GDM1 (cell line): ENCODE measurements at regions not wholly inside any gene's neighbourhood (a gene's known extent, or its start where the extent isn't known, plus 50 kb on each side); places are given as distances from the start of the nearest gene placed in this dataset.
"Not testable (repeated sequence)": the region's sequence is repeated elsewhere in the genome, so short reads cannot be mapped to it uniquely, and the experiment has no call there.

Experiments
- DNase-seq: peaks from one replicate; lab custom pipeline; 2025; lab: John Stamatoyannopoulos, UW

DNA sequence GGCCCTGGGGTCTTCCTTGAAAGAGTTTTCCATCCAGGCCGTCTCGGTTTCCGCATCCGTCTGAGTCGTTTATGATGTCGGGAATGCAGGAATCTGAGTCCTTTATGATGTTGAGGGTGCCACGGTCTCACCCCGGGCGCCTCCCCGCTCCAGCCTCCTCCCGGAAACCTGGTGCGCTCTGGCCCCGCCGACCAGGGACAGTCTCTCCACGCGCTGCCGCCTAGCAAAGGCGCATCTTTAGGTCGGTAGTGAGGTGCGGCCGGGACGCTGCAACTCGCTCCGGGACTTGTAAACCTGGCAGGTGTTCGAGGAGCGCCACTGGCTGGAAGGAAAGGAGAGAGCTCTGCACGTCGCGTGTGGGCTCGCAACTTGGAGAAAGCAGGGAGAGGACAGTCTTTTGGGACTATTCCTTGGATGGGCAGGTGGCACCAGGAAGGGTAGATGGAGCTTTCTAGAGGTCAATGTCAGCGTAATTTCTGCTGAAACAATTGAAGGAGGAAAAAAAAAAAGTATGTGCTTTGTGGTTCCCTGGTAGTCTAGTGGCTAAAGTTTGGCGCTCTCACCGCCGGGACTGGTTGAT, 132.0 kb downstream of the FAM72B start:
- DNase-seq, result not testable (repeated sequence)

DNA sequence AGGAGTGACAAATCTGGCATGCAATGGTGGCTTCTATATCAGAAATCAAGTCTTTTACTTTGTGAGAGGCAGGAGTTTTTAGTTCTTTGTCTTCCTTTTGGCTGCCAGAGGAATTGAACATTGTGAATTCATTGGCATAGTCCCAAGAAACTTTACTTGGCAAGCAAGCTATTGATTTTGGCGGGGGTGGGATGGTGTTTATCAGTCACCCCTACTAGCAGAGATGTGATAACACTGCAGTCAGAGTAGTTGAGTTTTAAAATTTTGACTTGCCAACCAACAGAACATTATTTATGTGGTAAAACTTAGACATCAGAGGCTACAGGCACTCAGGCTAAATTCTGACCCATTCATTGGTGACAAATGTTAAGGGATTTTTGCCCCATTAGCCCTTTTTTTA, 129.2 kb downstream of the FAM72B start:
- DNase-seq, result not testable (repeated sequence)

DNA sequence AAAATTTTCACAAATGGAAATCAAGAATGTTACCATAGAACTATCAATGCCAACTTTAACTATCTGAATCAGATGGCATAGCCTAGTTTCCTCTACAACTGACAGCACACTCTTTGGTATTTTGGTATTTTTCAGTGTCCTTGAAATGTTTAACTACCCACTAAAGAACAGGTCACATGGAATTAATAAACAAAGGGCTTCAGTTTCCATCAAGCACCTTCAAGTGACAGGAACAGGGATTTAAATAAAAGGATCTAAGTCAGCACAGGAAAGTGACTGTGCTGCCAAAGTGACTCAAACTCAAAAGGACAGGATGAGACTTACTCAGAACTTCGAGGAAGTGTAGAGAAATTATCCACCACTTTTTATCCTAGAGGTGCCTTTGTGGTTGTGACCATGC, 117.2 kb downstream of the FAM72B start:
- DNase-seq, result not testable (repeated sequence)

DNA sequence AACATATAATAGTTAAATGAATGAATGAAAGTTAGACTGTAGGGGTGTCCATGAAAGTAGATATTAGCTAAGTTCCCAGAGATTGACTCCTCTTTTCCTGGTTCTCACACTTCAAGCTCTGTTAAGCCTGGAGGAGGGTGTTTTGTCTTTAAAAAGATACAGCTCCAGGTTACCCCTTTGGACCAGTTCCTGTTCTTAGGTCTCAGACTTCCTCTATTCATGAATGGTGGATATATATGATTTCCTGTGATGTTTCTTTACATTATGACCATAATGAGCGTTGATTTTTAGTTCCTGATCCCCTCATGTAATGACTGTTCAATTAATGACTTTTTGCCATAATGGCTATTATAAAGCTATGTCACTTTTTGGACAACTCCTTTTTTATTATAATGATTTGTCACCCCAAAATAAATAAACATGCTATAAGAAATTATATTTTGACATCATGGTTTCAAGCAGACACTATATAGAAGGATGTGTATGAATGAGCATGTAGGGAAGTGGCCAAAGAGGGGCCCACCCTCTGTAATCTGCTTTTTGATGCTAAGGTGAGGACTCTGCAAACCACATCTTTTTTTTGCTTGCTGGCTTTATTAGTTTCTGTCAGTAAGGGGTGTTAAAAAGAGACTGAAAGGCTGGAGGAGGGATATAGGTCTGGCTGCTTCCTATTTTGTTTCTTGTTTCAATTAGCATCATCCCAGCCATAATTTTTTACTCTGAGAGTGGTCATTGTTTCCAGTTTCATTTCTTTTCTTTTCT, 115.2 kb downstream of the FAM72B start:
- not testable (repeated sequence) for DNase-seq

DNA sequence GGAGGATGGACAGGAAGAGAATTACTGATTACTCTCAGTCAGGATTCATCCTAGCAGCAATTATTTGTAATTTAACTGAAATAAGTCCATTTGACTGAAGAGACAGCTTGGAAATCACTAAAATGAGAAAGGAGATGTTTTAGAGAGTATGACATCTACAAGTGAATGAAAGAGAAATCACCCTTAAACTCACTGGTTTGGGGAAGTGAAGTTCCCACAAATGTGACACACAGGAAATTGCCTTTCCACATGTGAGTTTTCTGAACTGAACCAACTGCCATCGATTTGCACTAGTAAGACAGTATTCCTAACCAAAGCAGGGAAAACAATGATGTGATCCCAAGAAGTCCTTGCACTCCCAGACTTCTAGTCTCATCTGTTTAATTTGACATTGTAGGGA, 110.3 kb downstream of the FAM72B start:
- DNase-seq, result not testable (repeated sequence)

DNA sequence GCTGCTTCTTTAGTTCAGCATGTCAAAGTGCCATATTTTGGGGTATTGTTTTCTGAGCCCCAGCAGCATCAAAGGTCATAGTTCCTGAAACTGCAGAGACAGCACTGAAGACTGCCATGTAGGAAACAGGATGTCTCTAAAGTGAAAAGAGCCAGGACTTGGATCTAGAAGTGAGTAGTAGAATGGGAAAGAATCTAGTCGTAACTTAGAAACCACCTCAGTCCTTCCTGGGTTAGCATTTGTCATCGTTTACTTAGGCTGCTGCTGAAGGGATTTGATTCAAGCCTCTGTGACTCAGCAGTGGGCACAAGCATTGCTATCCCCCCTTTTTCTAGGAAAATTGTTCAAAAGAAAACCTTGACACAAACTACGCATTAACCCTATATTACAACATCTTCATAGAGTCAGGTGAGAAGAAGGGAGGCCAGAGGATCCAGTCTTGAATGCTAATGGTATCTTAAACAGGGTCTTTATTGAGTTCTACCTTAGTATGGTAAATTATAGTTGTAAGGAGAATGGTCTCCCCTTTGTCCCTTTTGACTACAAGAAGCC, 108.8 kb downstream of the FAM72B start:
- not testable (repeated sequence) for DNase-seq

DNA sequence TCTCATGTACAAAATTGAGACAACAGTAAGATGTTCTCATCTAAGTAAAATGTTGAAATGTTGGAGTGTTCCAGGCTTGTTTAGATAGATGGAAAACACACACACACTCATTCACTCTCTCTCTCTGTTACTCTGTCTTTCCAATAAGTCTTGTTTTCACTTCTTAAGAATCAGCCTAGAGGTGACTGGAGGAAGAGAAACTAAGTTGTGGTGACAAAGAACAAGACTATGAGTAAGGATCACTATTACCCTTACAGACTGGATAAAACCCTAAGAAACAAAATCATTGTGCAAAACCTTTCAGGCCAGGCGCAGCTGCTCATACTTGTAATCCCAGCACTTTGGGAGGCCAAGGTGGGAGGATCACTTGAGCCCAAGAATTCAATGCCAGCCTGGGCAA, 107.5 kb downstream of the FAM72B start:
- DNase-seq, result not testable (repeated sequence)

DNA sequence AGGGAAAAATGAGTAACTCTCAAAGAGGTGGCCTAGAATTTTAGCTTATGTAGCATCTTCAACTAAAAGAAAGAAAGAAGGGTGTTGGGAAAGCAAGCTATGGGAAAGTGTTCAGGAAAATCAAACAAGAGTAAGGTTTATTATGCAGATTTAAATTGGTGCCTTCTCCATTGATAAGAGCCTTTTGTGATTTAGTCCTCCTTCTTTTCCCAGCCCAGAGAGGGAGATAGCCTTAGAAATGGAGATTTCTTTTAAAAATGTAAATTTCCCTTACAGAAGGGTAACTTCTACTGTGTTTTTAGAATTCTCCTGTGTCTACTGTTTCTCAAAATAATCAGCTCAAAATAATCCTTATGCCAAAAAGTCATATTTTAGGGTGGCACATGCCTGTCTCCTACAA, 104.5 kb downstream of the FAM72B start:
- DNase-seq, result not testable (repeated sequence)

DNA sequence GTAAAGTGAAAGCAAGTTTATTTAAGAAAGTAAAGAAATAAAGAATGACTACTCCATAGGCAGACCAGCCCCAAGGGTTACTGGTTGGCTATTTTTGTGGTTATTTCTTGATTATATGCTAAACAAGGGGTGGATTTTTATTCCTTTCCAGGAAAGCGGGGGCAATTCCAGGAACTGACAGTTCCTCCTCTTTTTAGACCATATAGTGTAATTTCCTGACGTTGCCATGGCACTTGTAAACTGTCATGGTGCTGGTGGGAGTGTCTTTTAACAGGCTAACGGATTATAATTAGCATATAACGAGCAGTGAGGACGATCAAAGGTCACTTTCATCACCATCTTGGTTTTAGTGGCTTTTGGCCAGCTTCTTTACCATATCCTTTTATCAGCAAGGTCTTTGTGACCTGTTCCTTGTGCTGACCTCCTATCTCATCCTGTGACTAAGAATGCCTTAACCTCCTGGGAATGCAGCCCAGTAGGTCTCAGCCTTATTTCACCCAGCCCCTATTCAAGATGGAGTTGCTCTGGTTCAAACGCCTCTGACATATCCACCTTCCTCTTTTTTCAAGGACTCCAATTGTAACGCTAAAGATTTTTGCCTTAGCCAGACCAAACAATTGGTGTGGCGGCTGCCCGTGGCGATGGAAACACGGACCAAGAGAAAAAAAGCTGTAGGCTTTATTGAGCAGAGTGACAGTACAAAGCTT, 103.8 kb downstream of the FAM72B start:
- DNase-seq, result not testable (repeated sequence)

DNA sequence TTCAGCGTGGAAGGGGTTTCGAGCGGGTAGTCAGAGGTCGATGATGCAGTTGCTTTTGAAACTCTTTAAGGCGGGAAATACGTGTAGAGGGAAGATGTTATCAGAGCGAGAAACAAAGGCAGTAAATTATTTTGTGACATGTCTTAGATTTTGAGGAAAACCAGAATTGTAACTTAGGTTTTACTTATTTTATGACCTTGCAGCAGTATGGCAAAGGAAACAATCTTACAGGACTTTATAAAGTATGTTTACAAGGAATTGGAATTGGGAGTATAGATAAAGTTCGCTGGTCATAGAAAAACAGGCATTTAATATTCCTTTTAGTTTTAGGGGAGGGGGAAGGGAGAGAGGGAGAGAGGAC, 103.3 kb downstream of the FAM72B start:
- not testable (repeated sequence) for DNase-seq

DNA sequence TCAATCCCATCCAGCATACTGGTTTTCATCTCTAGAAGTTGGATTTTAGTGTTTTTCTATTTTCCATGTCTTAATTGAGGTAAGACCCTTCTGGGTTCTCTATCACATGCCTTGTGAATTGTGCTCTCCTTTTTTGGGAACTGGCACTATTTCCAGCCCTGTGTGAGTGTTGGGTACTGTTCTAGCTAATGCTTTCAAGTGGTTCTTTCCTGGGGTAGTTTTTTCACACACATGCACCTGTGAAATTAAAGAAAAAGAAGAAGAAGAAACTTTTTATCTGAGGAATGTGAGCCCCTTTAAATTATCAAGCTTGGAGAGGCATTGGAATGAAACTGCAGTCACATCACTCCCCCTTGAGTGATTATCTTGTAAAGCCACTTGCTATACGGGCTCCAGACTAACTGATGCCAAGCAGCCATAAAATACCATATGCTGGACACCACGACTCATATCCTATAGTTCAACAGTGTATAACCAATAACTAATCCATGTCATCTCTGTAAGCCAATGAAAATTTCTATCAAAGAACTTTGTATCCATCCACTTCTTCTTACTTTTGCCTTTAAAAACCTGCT, 102.4 kb downstream of the FAM72B start:
- DNase-seq, result not testable (repeated sequence)

DNA sequence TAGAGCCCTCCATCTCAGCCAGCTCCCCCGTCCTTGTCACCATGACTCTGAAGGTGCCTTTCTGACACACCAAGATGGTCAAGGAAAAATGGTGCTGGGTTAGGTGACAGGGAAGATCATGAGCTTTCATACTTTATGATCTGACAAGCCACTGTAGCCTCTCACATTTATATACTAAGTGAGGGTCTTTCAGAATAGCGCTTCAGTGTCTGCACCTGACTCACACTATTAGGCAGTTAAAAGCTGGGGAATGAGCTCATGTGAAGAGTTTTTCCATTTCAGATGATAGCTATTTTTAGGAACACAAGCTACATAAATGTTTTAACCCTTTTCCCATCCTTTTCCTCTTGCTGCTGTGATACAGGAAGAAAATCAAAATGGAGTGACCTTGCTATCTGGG, 101.1 kb downstream of the FAM72B start:
- not testable (repeated sequence) for DNase-seq

DNA sequence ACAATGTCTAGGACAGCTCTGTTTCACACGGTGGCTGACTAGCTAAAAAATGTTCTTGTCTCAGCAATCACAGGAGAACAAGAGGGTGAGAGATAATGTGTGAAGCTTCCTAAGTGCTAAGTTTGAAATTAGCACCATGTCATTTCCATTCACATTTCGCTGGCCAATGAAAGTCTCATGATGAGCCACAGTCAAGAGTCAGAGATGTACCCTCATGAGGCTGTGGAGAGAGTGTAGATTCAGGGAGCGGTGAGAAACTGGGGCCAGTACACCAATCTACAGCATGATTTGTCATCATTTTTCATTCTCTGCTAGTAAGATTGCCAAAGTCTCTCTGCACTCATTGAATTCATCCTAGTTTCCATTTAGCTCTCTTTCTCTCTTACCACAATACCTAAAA, 97.9 kb downstream of the FAM72B start:
- not testable (repeated sequence) for DNase-seq

DNA sequence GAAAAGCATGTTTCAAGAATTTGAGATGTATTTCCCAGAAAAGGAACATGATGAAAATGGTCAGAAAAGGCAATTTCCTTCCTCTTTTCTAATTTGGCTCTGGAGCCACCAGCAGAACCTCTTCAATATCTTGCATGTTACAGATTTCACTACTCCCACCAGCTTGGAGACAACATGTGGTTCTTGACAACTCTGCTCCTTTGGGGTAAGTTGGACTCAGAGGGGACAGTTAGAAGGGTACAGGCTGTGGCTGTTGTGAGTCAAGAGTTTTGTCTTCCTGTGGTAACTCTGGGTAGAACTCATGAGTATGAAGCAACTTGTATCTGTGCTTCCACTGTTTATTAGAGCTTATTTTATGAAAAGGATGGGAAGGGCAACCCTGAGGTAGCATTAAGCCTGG, 96.9 kb downstream of the FAM72B start:
- peak; percentile 6 for DNase-seq

DNA sequence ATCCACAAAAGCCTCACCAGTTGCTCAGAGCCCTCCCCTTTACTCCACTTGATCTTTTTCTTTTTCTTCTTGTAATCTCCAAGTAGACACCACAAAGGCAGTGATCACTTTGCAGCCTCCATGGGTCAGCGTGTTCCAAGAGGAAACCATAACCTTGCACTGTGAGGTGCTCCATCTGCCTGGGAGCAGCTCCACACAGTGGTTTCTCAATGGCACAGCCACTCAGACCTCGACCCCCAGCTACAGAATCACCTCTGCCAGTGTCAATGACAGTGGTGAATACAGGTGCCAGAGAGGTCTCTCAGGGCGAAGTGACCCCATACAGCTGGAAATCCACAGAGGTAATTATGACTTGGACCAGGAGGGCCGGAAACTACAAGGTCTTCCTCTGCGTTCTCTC, 95.6 kb downstream of the FAM72B start:
- not testable (repeated sequence) for DNase-seq

DNA sequence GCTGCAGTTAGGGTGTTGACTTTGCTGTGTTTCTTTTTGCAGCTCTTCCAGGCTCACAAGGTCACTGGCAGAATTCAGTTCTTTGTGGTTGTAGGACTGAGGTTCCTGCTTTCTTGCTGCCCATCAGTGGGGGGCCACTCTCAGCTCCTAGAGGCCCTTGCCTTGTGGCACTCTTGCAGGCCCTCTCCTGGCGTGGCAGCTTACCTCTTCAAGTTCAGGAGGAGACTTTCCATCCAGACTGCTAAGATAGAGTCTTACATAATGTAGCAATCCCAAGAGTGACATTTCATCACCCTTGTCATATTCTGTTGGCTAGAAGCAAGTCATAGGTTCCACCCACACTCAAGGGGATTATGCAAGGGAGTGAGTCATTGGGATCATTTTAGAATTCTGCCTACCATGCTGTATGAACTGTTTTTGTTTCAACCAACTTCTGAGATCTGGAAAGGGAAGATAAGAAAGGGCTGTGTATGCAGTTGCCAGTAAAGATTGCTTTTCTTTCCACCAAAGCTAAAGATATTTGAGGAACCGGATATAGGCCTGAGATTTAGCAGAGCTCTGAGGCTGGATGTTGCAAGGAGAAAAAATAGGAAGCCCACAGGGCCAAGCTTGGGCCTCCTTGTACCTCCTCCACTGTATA, 91.7 kb downstream of the FAM72B start:
- peak; percentile 77 for DNase-seq

DNA sequence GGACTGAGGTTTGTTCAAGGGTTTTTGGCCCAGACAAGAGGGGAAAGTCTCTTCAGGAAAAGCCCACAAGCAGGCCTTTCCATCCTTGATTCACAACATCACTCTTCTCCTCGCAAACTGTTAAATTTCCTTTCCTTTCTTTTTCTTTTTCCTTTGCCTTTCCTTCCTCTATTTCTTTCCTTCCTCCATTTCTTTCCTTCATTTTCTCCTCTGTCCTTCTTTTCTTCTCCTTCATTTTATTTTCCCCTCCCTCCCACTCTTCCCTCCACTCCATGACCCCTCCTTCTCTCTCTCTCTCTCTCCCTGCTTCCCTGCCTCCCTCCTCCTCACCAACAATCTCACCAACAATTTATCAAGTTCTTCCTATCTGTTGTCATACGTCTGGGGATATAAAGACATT, 89.1 kb downstream of the FAM72B start:
- DNase-seq, result not testable (repeated sequence)

DNA sequence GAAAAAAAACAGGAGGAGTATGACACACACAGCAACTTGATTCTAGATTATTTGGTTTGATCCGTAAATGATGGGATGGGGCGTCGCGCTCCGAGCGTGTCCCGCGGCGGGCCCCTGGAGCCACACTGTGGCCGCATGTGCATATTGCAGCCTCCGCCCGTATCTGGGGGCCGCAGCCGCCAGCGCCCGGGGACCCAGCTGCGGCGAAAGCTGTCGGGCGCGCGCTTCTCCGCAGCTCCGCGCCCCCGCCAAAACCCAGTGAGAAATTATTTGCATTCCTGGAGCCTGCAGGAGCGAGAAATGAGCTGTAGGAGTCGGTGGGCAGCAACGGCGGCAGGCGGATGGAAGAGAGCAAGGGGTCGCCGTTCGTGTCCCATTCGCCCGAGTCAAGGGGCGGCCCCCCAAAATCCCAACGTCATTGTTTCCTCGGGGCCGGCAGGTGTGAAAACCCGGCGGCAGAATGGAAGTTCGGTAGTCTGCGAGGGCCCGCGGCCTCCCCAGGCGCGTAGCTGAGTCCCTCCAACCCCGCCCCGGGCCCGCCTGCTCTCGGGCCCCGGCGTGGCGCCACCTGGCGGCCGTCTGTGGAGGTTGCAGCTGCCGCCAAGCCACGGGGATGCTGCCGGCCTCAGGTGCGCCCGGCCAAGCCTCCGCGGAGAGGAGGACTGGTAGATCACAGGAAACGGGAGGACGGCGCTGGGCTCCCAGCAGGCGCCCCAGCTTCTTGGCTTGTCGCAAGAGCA, 86.8 kb downstream of the FAM72B start:
- DNase-seq, result peak; percentile 48

DNA sequence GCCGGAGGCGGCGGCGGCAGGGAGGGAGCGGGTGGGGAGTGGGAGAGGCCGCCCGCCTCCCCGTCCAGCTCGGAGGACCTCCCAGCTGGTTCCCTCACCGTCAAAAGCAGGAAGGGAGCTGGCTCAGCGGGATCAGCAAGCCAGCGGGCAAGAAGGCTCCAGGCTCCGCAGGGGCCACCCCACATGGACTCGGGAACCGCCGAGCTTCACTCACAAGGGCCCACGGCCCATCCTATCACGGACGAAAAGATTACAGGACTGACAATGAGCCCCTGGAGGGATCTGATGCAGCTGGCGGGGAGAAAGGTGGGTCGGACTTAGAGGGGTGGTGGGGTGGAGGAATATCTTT, 86.3 kb downstream of the FAM72B start:
- not testable (repeated sequence) for DNase-seq

DNA sequence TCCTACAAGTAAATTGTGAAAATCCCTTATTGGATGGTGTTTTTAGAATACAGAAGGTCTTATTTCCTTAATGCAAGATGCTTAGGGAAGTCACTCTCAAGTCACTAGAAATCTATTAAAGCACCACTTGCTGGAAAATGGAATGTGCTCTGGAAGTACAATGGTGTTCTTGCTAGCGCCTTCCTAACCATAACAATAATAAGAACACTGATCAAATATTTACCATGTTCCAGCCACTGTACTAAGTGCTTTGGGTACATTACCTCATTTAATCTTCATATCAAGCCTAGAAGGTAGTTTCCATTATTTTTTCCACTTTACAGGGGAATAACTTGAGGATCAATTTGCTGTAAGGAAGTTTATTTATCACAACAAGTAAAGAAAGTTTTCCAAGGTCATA, 75.1 kb downstream of the FAM72B start:
- not testable (repeated sequence) for DNase-seq
